GM08714 (cell line): ENCODE measurements at regions not wholly inside any gene's neighbourhood (a gene's known extent, or its start where the extent isn't known, plus 50 kb on each side); places are given as distances from the start of the nearest gene placed in this dataset.
"Not testable (repeated sequence)": the region's sequence is repeated elsewhere in the genome, so short reads cannot be mapped to it uniquely, and the experiment has no call there.

ENCODE experiments used
- H3K4me3 ChIP-seq: fragments of 200-500 bp; sonication (Bioruptor generic); 2 replicates; pipeline ENCODE4 v1.5.1; 2014; ENCODE audit warnings: mild to moderate bottlenecking, low read length, inconsistent platforms
- ZNF274 ChIP-seq: IDR thresholded peaks from 2 replicates; pipeline ENCODE4 v1.6.1; 2012; ENCODE audit warnings: mild to moderate bottlenecking, low read depth, low read length

DNA sequence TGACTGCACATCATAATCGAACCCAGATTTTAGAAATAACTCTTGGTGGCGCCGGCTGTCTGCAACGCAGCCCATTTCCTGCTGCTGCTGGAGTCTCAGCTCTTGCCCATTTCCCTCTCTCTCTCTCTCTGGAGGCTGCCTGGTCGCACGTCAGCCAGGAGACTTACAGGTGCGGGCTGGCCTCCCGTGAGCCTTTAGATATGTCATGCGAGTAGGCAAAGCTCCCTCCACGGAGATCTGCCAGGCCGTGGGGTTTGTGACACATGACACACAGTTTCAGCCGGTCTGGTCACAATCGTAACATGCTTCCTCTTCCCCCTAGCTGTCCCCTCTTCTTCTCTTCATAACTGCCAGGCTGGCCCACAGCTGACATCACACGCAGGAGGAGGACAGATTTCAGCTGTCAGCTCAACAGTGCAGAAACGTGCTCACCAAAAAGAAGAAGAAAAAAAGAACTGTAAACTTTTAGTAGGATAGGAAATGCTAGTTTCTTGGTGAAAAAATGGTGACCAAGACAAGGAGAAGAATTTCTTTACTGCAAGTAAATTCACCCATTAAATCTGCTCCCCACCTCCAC, 489.3 kb downstream of the ZNF516 start:
- TF ChIP-seq ZNF274: no peak
- H3K4me3 ChIP-seq: no peak overlapping the region

- not testable (repeated sequence) for H3K4me3 ChIP-seq
These were observed 507.1 kb downstream of the ZNF516 start for GRCh38 chr18:75987913-75988312.

GRCh38 chr18:75984853-75985252, 510.2 kb downstream of the ZNF516 start:
- no peak overlapping the region for H3K4me3 ChIP-seq
- no peak for TF ChIP-seq ZNF274

DNA sequence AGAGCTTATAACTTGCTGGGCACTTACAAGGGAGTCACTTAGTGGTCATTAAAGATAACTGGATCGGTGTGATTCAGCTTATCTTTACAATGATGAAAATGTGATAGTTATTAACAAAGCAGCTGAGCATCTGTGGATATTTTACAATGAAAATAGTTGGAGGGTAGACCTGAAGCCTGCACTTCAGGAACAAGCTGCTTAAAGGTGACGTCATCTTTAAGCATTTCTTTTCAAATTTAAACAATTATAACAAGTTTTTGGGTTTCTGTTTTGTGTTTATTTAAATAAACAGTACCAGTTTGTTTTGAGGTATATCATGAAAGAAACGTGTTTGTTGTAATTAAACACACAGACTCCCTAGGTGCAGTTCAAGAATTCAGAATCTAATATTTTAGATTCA, 513.9 kb downstream of the ZNF516 start:
- no peak for TF ChIP-seq ZNF274
- H3K4me3 ChIP-seq: no peak overlapping the region

DNA sequence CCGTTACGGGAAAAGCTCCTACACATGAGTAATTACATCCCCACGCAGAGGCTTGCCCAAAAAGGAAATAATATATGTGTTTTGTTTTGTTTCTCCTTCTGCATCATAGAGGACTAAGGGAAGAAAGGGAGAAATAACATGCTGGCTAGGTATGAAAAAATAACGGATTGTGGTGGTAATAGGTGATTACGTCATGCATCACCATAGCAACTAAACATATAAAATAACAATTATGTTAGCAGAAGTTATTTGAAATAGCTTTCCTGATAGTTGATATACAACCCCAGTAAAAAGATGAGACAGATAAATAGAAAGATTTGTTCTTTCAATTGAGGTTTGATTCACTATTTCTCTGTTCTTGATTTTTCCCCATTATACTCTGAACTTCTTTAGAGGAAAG, 518.0 kb downstream of the ZNF516 start:
- no peak overlapping the region for H3K4me3 ChIP-seq
- no peak for TF ChIP-seq ZNF274

- no peak overlapping the region for H3K4me3 ChIP-seq
- TF ChIP-seq ZNF274: no peak
These were observed 524.8 kb downstream of the ZNF516 start for GRCh38 chr18:75970212-75970611.

DNA sequence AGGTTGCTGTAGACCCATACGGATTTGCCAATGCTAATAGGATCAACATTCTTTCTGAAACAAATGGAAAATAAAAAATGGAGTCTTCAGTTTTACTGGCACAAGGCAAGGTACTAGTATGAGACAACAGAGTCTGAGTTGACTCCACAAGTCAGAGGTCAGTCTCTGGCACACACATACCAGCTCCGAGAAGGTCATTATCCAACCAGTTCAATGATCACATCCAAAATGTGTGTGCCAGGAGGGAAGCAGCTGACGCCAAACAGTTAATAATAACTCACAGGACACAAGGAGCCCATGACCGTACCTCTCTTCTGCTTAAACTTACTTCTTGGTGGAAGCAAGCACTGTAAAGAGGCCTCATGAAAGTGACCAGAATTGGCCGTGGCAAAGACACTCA, 528.6 kb downstream of the ZNF516 start:
- TF ChIP-seq ZNF274: no peak
- H3K4me3 ChIP-seq: no peak overlapping the region

- H3K4me3 ChIP-seq: no peak overlapping the region
- no peak for TF ChIP-seq ZNF274
These were observed 532.9 kb downstream of the ZNF516 start for GRCh38 chr18:75962036-75962572.

DNA sequence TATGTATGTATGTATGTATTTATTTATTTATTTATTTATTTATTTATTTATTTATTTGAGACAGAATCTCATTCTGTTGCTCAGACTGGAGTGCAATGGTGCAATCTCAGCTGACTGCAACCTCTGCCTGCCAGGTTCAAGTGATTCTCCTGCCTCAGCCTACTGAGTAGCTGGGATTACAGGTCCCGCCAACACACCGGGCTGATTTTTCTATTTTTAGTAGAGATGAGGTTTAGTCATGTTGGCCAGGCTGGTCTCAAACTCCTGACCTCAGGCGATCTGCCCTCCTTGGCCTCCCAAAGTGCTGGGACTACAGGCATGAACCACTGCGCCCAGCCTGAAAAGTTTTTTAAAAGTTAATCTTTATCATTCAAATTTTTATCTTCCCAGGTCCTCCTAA, 532.9 kb upstream of the SMIM21 start:
- H3K4me3 ChIP-seq: not testable (repeated sequence)

GRCh38 chr18:75959150-75959549, 531.6 kb upstream of the SMIM21 start:
- no peak for TF ChIP-seq ZNF274
- H3K4me3 ChIP-seq: no peak overlapping the region

DNA sequence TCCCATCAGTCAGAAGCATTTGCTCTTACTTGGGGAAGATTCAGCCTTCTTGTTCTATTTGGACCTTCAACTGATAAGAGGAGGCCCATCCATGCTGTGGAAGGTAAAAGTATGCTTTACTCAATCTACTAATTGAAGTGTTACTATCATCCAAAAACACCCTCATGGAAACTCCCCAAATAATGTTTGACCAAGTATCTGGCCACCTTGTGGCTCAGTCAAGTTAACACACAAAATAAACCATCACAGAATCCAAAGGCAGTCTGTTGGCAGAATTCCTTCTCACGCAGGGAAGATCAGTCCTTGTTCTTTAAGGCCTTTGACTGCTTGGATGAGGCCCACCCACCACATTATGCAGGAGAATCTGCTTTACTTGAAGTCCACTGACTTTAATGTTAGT, 531.2 kb upstream of the SMIM21 start:
- TF ChIP-seq ZNF274: no peak
- no peak overlapping the region for H3K4me3 ChIP-seq

- H3K4me3 ChIP-seq: no peak overlapping the region
- TF ChIP-seq ZNF274: no peak
These were observed 517.9 kb upstream of the SMIM21 start for GRCh38 chr18:75945265-75945933.

GRCh38 chr18:75937306-75937705, 509.8 kb upstream of the SMIM21 start:
- H3K4me3 ChIP-seq: no peak overlapping the region

GRCh38 chr18:75936862-75937261, 509.4 kb upstream of the SMIM21 start:
- no peak for TF ChIP-seq ZNF274
- H3K4me3 ChIP-seq: no peak overlapping the region

More at GRCh38 chr18:75937306-75937705, 509.8 kb upstream of the SMIM21 start:
- no peak for TF ChIP-seq ZNF274

GRCh38 chr18:75931079-75931478, 503.6 kb upstream of the SMIM21 start:
- TF ChIP-seq ZNF274: no peak

GRCh38 chr18:75928706-75929105, 501.2 kb upstream of the SMIM21 start:
- TF ChIP-seq ZNF274: no peak

More at GRCh38 chr18:75931079-75931478, 503.6 kb upstream of the SMIM21 start:
- H3K4me3 ChIP-seq: no peak overlapping the region

More at GRCh38 chr18:75928706-75929105, 501.2 kb upstream of the SMIM21 start:
- no peak overlapping the region for H3K4me3 ChIP-seq
